Skeletal muscle tissue (tissue), 3 donors: ENCODE measurements at regions not wholly inside any gene's neighbourhood (a gene's known extent, or its start where the extent isn't known, plus 50 kb on each side); places are given as distances from the start of the nearest gene placed in this dataset.

Source experiments
- H3K27ac ChIP-seq: one replicate; pipeline ENCODE4 v1.7.0; 2013; ENCODE audit warnings: mild to moderate bottlenecking, low read depth, low read length, inconsistent platforms
- H3K27me3 ChIP-seq, 3 donors: one replicate each; pipeline ENCODE4 v1.7.0; 2013; ENCODE audit warnings: low read length in 3 of 3; ENCODE audit not compliant: control insufficient read depth in 3 of 3, insufficient read depth in 3 of 3
- H3K36me3 ChIP-seq, 3 donors: one replicate each; pipeline ENCODE4 v1.7.0; 2013; ENCODE audit warnings: low read length in 3 of 3; ENCODE audit not compliant: control insufficient read depth in 3 of 3, insufficient read depth in 3 of 3
- H3K4me1 ChIP-seq, 3 donors: one replicate each; pipeline ENCODE4 v1.7.0; 2013; ENCODE audit warnings: low read length in 3 of 3, mild to moderate bottlenecking in 3 of 3; ENCODE audit not compliant: control insufficient read depth in 3 of 3, insufficient read depth in 3 of 3
- H3K4me3 ChIP-seq, 3 donors: one replicate each; pipeline ENCODE4 v1.7.0; 2013; ENCODE audit warnings: low read length in 3 of 3
- H3K9ac ChIP-seq, 3 donors: one replicate each; pipeline ENCODE4 v1.7.0; 2013; ENCODE audit warnings: low read length in 3 of 3, mild to moderate bottlenecking in 3 of 3, moderate library complexity in 2 of 3, low read depth in 1 of 3
- H3K9me3 ChIP-seq, 3 donors: one replicate each; pipeline ENCODE4 v1.7.0; 2013; ENCODE audit warnings: low read length in 3 of 3; ENCODE audit not compliant: control insufficient read depth in 3 of 3
- donor health status: Osteomylitis.

GRCh38 chr14:71662291-71662790, 269.9 kb upstream of the RGS6 start:
- Histone ChIP-seq H3K4me3 (no peak overlapping the region), H3K9ac (no peak overlapping the region), H3K36me3 (peaks cover 0 to 3% (median 3%) of the 10 kb centered on the region in 3 donors), H3K27ac (no peak overlapping the region), H3K9me3 (no peaks in the 10 kb centered on the region), H3K27me3 (no peaks in the 10 kb centered on the region), H3K4me1 (no peaks in the 10 kb centered on the region)

- no peak overlapping the region for H3K27ac ChIP-seq
- peaks cover 0 to 3% (median 3%) of the 10 kb centered on the region in 3 donors for H3K36me3 ChIP-seq
- no peaks in the 10 kb centered on the region for H3K27me3 ChIP-seq
- H3K4me1 ChIP-seq: no peaks in the 10 kb centered on the region
- no peak overlapping the region for H3K9ac ChIP-seq
- no peaks in the 10 kb centered on the region for H3K9me3 ChIP-seq
- no peak overlapping the region for H3K4me3 ChIP-seq
Measured at GRCh38 chr14:71665157-71665556, 267.1 kb upstream of the RGS6 start.

GRCh38 chr14:71665781-71666180, 266.4 kb upstream of the RGS6 start:
- H3K4me3 ChIP-seq: no peak overlapping the region

GRCh38 chr14:71666571-71667145, 265.6 kb upstream of the RGS6 start:
- Histone ChIP-seq H3K9me3 (no peaks in the 10 kb centered on the region), H3K9ac (no peak overlapping the region), H3K4me1 (no peaks in the 10 kb centered on the region), H3K4me3 (no peak overlapping the region), H3K27ac (no peak overlapping the region), H3K36me3 (peaks cover 0 to under 1% (median 0%) of the 10 kb centered on the region in 3 donors), H3K27me3 (no peaks in the 10 kb centered on the region)

More at GRCh38 chr14:71665781-71666180, 266.4 kb upstream of the RGS6 start:
- no peak overlapping the region for H3K27ac ChIP-seq
- H3K9me3 ChIP-seq: no peaks in the 10 kb centered on the region
- H3K27me3 ChIP-seq: no peaks in the 10 kb centered on the region
- no peak overlapping the region for H3K9ac ChIP-seq
- no peaks in the 10 kb centered on the region for H3K4me1 ChIP-seq
- H3K36me3 ChIP-seq: peaks cover 0 to 3% (median 3%) of the 10 kb centered on the region in 3 donors

GRCh38 chr14:71668186-71668912, 263.9 kb upstream of the RGS6 start:
- Histone ChIP-seq H3K4me3 (no peak overlapping the region), H3K9ac (no peak overlapping the region)

GRCh38 chr14:71672596-71672995, 259.6 kb upstream of the RGS6 start:
- no peaks in the 10 kb centered on the region for H3K4me1 ChIP-seq
- peaks cover 3 to 9% (median 7%) of the 10 kb centered on the region in 3 donors for H3K36me3 ChIP-seq
- H3K9ac ChIP-seq: no peak overlapping the region
- no peaks in the 10 kb centered on the region for H3K9me3 ChIP-seq
- no peak overlapping the region for H3K27ac ChIP-seq
- H3K27me3 ChIP-seq: no peaks in the 10 kb centered on the region
- H3K4me3 ChIP-seq: no peak overlapping the region

More at GRCh38 chr14:71668186-71668912, 263.9 kb upstream of the RGS6 start:
- Histone ChIP-seq H3K9me3 (no peaks in the 10 kb centered on the region), H3K4me1 (no peaks in the 10 kb centered on the region), H3K36me3 (peaks cover 3 to 6% (median 5%) of the 10 kb centered on the region in 3 donors), H3K27me3 (no peaks in the 10 kb centered on the region), H3K27ac (no peak overlapping the region)

GRCh38 chr14:71675126-71675899, 256.9 kb upstream of the RGS6 start:
- no peaks in the 10 kb centered on the region for H3K9me3 ChIP-seq
- no peaks in the 10 kb centered on the region for H3K4me1 ChIP-seq
- no peaks in the 10 kb centered on the region for H3K27me3 ChIP-seq
- H3K9ac ChIP-seq: no peak overlapping the region
- H3K36me3 ChIP-seq: peaks cover 3 to 9% (median 7%) of the 10 kb centered on the region in 3 donors
- no peak overlapping the region for H3K4me3 ChIP-seq
- no peak overlapping the region for H3K27ac ChIP-seq

GRCh38 chr14:71675900-71676287, 256.3 kb upstream of the RGS6 start:
- no peak overlapping the region for H3K9ac ChIP-seq
- no peaks in the 10 kb centered on the region for H3K9me3 ChIP-seq
- H3K27me3 ChIP-seq: no peaks in the 10 kb centered on the region
- H3K4me1 ChIP-seq: no peaks in the 10 kb centered on the region
- H3K4me3 ChIP-seq: no peak overlapping the region
- no peak overlapping the region for H3K27ac ChIP-seq
- peaks cover 3 to 9% (median 7%) of the 10 kb centered on the region in 3 donors for H3K36me3 ChIP-seq

- Histone ChIP-seq H3K27ac (no peak overlapping the region), H3K9me3 (no peaks in the 10 kb centered on the region), H3K36me3 (peaks cover 0 to 2% (median 0%) of the 10 kb centered on the region in 3 donors), H3K27me3 (no peaks in the 10 kb centered on the region), H3K4me1 (no peaks in the 10 kb centered on the region), H3K4me3 (no peak overlapping the region), H3K9ac (no peak overlapping the region)
Measured at GRCh38 chr14:71680736-71681387, 251.4 kb upstream of the RGS6 start.
